Neural progenitor cell (in vitro differentiated cells): ENCODE measurements at regions not wholly inside any gene's neighbourhood (a gene's known extent, or its start where the extent isn't known, plus 50 kb on each side); places are given as distances from the start of the nearest gene placed in this dataset.

Experiments used
- CTCF ChIP-seq: fragments of 200-600 bp; sonication (generic); IDR thresholded peaks from 2 replicates; pipeline ENCODE4 v1.5.1; 2017; ENCODE audit warnings: antibody characterized with exemption, mild to moderate bottlenecking
- EZH2 ChIP-seq: fragments of 200-600 bp; sonication (generic); IDR thresholded peaks from 2 replicates; pipeline ENCODE4 v1.6.1; 2017; ENCODE audit warnings: antibody characterized with exemption, mild to moderate bottlenecking, moderate library complexity

DNA sequence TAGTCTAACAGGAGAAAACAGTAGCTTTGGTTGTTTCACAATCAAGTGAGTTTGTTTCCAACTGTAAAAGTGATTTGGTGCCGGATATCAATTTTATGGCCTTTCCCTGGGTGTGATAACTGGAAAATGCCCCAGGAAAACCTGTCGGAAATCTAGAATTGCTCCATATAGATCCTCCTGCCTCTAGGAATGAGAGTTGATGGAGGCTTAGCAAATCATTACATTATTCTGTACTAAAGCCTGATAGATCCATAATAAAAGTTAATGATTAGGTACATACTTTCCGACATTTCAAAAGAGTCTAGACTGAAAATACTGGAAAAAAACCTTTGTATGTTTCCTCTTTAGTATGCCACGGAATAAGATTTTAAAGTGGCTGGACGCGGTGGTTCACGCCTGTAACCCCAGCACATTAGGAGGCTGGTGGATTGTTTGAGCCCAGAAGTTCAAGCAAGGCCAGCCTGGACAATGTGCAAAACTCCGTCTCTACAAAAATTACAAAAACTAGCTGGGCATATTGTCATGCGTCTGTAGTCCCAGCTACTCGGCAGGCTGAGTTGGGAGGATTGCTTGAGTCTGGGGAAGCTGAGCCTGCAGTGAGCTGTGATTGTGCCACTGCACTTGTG lies 70.0 kb upstream of the SLC45A1 start:
- no peak for TF ChIP-seq CTCF
- TF ChIP-seq EZH2 = no peak
